GM12872 (cell line): ENCODE measurements at regions not wholly inside any gene's neighbourhood (a gene's known extent, or its start where the extent isn't known, plus 50 kb on each side); places are given as distances from the start of the nearest gene placed in this dataset.

Experiments
- TF ChIP-seq, protein P1 (sequence below): IDR thresholded peaks from 3 replicates; pipeline ENCODE4 v1.5.1; 2011; ENCODE audit warnings: low read depth, mild to moderate bottlenecking, low read length, moderate library complexity; ENCODE audit not compliant: insufficient read depth

DNA sequence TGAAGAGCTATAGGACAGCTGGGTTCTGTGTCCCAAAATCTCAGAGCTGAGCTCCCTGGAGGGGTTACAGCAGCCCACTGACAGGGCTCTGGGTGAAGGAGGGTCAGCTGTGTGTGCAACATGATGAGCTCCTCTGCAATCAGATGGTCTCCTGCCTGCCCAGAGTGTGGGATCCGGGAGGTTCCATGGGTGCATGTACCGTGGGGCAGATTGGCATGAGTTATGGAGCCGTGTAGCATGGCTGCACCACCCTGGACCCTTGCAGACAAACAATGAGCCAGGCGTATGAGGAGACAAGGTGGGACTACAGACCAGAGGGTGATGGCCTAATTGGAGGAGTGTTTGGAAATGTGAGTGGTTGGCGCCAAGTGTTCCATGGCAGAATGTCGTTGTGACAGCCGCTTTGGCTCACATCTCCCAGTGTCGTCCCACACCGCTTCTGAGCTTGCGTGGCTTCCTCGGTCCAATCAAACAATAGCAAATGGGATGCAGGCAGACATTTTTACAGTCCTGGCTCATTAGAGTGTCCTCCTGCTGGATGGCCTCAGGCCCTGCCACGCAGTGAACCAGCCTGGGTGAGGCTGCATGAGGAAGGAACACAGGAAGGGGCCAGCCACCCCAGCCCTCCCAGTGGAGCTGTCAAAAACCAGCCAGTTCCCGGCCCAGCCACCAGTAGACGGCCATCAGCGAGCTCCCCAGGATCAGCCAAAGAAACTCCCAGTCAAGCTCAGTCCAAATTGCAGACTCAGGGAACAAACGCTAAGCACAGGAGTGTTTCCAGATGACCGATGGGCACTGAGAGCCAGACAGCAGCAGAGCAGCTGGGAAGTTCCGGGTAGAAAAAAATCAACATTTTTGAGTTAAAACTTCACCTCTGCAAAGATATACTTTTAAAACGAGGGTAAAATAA lies 1066.9 kb downstream of the BRD1 start:
- TF ChIP-seq, protein P1, sequence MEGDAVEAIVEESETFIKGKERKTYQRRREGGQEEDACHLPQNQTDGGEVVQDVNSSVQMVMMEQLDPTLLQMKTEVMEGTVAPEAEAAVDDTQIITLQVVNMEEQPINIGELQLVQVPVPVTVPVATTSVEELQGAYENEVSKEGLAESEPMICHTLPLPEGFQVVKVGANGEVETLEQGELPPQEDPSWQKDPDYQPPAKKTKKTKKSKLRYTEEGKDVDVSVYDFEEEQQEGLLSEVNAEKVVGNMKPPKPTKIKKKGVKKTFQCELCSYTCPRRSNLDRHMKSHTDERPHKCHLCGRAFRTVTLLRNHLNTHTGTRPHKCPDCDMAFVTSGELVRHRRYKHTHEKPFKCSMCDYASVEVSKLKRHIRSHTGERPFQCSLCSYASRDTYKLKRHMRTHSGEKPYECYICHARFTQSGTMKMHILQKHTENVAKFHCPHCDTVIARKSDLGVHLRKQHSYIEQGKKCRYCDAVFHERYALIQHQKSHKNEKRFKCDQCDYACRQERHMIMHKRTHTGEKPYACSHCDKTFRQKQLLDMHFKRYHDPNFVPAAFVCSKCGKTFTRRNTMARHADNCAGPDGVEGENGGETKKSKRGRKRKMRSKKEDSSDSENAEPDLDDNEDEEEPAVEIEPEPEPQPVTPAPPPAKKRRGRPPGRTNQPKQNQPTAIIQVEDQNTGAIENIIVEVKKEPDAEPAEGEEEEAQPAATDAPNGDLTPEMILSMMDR, result no peak

DNA sequence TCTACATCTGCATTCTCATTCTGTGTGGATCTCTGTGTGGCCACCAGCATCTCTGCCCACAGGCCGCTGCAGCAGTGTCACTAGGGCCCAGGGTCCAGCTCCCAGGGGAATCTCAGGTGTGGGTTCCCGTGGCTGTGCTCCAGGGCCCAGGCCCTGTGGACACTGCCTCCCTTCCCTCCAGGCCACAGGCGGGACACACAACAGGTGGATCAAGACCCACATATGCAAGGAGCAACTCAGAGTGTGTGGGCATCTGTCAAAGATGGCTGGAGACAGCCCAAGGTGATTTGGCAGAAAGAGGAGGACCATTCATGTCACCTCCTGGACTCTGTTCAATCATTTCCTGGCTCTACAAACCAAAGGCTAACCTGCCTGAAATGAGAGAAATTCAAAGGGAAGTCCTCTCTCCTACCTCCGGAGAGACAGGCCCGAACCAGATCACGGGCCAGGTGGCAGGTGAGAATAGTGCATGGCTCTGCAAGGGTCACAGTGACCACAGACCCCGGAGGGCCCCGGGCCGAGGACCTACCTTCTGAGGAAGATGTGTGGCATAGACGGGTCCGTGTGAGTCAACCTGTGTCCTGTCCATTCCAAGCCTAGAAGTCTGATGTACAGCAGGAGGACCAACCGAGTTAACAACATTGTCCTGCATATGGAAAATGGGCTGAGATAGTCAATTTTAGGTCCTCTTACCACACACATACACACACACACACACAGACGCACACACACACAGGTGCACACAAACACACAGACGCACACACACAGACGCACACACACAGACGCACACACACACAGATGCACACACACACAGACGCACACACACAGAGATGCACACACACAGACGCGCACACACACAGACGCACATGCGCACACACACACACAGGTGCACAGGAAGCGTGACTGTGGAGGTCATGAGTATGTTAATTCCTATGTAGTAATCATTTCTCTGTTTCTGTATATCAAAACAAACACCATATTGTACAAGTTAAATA lies 1068.5 kb downstream of the BRD1 start:
- TF ChIP-seq, protein P1, result no peak

DNA sequence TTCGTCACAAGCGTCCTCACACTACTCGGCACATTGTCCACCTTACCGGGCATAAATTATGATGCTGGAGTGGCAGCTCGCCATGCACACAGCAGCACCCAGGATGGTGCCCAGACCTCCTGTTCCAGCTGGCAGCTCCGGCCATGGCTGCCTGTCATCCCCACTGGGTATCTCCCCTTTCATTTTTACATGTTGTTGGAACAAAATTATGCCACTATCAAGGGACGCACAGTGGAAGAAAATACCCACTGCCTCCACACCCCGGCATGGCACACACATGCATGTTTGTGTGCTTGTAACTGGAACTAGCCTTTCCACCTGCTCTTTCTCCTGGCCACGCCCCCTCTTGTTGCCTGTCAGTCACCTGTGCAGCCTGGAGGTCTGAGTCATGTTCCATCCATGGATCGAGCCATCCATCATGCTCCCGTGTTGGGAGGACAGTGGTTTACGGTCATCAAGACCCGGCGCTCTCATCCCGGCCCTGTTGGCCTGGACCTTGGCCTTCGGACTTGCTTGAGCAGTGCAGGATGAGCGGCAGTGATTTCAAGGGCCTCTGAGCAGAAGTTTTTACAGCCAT lies 1069.6 kb downstream of the BRD1 start:
- TF ChIP-seq, protein P1, result no peak

DNA sequence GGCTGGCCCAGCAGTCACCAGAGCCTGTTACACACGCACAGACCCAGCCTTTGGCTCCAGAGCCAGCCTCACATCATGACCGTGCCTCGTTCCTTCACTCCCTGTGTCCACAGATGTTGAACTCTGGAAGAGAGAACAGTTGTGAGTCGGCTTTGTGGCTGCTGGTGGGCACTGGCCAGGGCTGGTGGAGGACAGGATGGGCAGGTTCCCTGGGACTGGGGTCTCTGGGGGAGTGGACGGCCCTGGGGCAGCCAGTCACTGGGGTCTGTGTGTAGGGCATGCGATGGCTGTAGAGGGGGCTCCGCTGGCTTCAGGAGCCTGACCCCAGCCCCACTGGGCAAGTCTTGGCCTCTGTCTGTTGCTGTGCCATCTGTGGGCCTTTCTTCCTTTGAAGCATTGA lies 1070.1 kb downstream of the BRD1 start:
- TF ChIP-seq, protein P1, result no peak

DNA sequence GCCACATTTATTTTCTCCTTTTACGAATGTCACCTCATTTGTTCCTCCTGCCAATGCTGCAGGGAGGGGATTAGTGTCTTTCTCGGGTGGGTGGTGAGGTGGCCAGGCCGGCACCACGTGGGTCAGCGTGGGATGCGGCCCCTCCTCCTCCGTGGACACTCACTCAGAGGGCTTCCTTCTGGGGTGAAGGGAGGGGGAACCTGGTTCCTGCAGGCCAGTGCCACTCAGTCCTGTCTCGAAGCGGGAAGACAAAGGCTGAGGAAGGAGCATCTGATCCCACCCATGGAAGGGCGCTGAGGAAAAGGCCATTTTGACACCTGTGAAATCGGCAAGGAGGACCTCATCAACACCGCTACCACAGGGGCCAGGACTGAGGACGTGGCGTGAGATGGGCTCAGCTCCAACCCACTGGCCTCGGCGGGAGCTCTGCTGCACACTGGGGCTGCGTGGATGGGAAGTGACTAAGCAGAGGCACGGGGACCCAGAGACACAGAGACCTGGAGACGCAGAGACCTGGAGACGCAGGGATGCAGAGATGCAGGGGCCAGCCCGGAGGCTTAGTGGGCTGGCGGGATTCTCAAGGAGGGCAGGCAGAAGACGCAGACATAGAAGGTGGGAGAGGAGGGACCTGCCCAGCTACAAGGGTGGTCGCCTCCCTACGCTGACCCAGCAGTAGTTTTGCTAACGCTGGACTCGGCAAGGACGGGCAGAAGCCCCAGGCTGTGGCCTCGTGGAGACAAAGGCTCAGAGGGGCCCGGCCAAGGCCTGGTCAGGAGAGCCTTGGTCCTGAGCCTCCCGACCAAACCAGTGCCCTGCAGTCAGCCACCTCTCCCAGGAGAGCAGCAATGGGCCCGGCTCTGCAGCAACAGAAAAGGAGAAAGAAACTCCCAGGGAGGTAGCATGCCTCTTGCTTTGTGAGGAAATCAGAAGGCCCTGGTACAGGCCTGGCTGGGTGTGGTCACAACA lies 1071.2 kb downstream of the BRD1 start:
- TF ChIP-seq, protein P1, result no peak

DNA sequence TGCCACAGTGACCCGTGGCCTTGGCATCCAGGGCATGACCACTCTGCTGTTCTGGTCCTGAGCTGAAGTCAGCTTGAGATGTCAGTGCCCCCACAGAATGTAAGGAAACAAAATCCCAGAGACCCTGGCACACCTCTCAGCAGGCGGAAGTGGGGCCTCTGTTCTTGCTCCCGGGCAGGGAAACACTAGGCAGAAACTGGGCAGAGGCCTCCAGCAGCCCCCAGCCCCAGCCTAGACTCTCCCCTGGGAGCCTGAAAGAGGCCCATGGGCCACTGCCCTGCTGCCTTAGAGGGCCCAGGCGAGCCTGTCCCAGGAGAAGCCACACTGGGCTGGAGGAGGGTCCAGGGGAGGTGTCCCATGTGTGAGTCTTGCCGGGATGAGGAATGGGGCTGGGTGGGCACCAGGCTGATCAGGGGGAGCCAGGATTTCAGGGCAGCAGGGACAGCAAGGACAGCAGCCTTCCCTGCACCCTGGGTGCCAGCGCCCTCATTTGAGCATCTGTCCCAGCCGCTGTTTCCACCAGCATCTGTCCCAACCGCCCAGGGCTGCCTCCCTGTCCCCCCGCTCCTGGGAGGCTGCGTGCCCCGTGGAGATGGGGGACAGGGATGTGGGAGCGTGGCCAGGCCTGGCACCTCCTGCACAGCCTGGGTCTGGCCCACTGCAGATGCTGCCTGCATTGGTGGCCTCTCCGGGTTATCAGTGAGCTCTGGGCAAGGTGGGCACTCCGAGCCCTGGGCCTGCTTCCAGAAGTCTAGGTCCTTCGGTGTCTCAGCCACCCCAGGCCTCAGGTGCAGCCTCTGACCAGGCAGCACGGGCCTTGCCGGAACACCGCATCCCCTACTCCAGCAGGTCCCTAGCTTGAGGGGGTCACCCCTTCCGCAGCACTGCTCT lies 1072.4 kb downstream of the BRD1 start:
- TF ChIP-seq, protein P1, result no peak
